Kidney capillary endothelial cell (primary cell): ENCODE measurements at regions not wholly inside any gene's neighbourhood (a gene's known extent, or its start where the extent isn't known, plus 50 kb on each side); places are given as distances from the start of the nearest gene placed in this dataset.
A peak's percentile ranks its signal among the peaks of the same experiment; 100 is the strongest.

ENCODE experiments used
- DNase-seq: peaks from one replicate; pipeline ENCODE4 v3.0.0-alpha.2; 2018; ENCODE audit warnings: low spot score

- no peak for DNase-seq
Measured at GRCh38 chr3:115475178-115476041, 147.9 kb upstream of the GAP43 start.

- no peak for DNase-seq
Measured at GRCh38 chr3:115476472-115476871, 146.8 kb upstream of the GAP43 start.

DNA sequence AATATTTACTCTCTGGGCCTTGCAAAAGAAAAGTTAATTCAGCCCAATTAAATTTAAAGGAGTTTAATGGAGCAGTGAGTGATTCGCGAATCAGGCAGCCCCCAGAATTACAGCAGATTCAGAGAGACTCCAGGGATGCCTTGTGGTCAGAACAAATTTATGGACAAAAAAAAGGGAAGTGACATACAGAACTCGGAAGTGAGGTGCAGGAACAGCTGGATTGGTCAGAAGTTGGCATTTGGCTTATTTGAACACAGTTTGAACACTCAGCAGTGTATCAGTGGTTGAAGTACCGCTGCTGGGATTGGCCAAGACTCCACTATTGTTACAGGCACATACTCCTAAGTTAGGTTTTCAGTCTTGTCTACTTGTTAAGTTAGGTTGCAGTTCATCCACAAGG, 145.0 kb upstream of the GAP43 start:
- no peak for DNase-seq

- no peak for DNase-seq
Measured at GRCh38 chr3:115486880-115487279, 136.4 kb upstream of the GAP43 start.

- no peak for DNase-seq
Measured at GRCh38 chr3:115487968-115488367, 135.3 kb upstream of the GAP43 start.

GRCh38 chr3:115488409-115488808, 134.9 kb upstream of the GAP43 start:
- no peak for DNase-seq

DNA sequence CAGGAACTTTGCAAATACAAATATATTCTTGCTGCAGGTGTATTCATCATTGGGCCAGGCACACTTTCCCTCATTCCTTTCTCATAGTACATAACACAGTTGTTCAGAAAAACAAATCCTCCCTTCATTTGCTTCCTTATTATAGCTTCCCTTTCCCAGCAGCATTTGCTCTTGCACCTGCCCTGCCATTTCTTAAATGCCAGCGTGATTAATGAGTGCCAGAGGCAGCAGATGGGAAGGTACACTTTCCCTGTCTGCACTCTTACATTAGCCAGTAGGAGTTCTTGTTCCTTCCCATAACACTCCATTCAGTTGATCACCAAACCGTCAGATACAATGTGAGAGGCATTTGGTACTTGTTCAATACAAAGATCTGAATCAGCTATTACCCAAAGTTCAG, 128.5 kb upstream of the GAP43 start:
- no peak for DNase-seq

DNA sequence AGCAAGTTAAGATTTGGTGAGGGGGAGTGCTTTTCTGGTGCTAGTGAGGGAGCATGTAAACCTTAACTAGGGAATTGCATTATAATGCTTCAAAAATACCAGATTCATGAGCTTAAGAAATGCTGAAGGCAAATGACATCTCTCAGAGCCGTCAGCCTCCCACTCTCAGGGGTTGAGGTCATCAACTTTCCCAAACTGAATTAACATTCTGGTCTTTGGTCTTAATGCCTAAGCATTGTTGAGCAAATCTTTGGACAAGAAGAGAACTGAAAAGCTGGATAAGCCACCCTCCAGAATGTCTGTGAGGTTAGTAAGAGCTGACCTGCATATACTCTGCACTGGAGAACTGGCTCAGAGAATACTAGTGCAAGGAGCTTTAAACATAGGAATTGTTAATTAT, 124.9 kb upstream of the GAP43 start:
- DNase-seq, result no peak

GRCh38 chr3:115498898-115499297, 124.4 kb upstream of the GAP43 start:
- DNase-seq, result no peak

DNA sequence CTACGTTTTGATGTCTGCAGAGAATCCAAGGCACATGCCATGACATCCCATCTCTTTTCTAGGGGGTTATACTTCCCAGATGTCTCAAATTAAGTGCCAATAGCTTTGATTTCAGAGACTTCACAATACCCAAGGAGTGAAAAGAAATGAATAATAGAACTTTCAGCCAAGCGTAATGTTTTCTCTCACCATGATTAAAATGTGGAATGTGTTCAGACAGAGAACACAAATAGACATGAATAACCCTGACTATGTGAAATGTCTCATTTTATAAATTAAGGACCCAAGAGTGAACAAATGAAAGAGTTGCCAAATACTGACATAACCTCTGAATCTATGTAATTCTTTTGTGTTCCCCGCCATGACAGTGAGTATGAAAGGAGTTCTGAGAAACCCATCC, 123.6 kb upstream of the GAP43 start:
- no peak for DNase-seq

DNA sequence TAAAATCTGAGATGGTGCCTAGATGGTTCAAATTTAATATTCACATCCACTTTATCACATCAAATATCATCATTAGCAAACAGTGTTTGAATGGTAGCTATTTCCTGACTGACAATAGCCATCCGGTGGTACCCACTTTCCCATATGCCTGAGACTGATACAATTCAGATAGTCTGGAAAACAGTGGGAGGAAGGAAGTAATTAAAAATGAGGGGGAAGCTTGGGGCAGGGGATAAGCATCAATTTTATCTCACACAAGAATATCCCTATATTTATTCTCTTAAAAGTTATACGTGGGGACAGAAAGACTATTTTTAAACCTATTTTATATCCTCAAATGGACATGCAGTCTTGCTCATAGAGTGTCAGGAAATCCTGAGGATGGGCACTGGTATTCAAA, 122.5 kb upstream of the GAP43 start:
- peak; percentile 46 for DNase-seq

- DNase-seq, result no peak
Measured at GRCh38 chr3:115502128-115502527, 121.2 kb upstream of the GAP43 start.

DNA sequence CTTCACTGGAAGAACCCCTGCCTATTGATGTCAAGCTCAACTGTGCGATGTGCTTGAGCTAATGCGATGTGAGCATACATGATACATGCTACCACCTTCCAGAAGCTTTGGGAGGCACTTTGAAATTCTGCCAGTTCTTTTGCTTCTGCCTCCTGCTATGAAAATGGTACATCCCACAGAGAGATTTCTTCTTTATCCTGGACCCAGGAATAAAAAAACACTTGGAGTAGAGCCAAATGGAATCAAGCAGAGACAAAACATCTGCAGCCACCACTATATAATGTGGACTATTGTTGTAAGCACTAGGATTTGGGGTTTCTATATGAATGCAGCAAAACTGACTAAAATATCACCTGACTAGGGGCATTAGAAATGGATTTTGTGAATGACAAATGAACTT, 119.9 kb upstream of the GAP43 start:
- no peak for DNase-seq

GRCh38 chr3:115508562-115508961, 114.7 kb upstream of the GAP43 start:
- DNase-seq, result no peak

DNA sequence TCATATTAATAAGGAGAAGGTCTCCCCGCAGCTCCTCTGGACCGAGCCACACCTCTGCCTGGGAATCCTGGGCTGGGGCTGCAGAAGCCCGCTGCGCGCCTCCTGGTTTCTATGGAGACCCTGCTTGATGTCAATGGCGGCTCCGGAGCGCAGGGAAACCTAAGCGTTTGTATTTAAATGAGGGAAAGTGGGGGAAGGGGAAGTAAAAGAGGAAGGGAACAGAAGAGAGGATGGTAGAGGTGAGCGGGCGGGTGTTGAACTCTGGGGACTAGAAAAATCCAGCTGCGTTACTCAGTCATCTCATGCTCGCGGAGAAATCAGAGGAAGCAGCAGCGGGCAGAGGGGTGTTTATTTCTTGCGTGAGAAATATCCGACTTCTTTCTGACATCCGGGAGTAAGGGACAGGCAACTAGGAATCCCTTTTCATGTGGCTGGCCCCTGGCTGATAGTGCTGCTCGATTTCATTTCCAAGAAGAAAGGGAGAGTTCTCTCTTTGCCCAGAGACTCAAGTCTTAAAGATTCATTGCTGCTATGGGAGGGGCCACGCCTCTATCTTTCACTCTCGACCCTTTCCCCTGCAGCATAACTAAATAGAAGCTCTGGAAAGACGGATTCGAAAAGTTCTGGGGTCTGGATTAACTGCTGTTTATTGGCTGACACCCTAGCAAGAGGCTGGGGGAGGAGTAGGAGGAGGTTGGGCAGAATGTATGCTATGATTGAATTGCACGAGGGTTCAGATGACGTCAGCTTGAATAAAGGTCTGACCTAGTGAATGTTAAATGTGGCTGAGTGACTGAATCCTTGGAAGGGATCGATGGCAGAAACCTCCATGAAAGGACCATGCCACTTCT, 110.5 kb upstream of the GAP43 start:
- DNase-seq, result peak; percentile 32

DNA sequence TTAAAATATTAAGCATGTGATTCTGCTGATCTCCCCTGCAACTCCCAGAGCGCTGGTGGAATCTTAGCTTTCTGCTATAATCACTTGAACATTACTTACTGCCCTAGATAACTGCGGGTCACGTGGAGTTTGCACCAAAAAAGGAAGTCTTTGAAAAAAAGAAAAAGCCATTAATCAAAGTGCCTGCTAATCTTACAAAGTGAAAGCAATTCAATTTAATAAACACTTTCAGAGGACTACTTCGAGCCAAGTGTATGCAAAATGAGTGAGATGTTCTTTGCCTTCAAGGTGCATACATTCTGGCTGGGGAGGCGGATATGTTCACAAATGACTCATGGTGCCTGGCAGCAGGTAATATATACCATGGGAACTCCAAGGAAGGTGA, 109.9 kb upstream of the GAP43 start:
- no peak for DNase-seq

DNA sequence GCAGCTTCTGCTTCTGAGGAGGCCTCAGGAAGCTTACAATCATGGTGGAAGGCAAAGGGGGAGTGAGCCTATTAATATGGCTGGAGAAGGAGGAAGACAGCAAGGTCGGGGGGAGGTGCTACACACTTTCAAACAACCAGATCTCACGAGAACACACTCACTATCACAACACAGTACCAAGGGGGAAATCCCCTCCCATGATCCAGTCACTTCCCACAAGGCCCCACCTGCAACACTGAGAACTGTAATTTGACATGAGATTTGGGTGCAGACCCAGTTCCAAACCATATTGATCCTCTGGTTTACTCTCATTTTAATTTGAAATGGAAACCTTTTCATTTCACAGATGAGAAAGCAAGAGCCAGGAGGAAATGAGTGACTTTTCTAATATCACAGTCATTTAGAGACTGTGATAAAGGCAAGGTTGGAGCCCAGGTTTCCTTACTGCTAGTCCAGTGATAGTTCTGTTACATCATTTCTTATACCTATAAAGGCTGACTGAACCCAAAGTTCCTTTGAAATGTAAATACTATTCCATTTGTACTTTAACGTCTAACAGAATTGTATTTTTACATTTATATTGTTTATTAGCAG, 105.8 kb upstream of the GAP43 start:
- no peak for DNase-seq

DNA sequence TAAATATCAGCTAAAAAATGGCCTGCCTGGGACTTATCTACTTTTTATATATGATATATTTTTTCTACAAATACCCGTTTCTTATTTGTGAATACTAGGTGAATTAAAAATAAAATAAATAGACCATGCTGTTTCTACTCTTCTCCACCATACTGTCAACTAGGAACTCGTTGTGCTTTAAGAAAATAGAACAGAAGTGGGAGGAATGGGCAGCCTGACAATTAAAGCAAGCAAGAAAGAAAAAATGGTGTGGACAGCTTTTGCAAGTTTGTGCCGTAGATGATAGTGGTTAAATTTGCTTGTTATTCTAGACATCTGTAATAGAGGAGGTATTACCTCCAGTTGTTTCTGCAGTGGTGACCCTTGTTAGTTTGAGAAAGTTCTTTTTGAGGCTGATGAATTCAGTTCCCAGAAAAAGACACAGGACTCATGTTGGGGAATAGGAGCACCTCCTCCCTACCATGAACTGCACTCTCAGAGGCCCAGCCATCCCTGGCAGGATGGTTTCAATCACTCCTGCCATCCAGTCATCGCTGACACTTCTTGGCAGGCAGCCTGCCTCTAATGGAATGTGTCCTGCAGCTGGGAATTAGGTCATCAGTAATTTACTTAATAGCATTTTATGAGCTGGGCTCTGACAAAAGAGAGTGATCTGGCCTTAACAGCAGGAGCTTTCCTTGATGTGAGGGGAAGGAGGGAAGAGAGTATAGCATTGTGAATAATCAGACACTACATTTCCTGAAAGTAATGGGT, 105.0 kb upstream of the GAP43 start:
- DNase-seq, result peak; percentile 87

DNA sequence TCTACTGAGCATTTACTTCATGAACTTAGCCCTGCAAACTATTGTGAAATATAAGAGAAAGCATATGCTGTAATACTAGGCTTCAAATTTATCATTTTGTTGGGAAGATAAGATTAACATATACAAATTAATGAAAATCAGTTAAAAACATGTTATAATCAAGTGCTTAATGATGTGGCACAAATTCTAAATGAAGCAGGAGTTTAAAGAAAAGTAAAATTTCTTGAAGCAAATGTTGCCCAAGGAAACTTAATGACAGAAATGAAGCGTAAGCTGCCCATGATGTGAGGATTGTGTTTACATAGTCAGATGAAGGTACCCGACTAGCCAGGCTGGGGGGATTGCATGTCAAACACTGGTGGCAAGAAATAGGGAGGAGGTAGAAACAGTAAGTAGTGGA, 103.1 kb upstream of the GAP43 start:
- DNase-seq, result no peak

- no peak for DNase-seq
Measured at GRCh38 chr3:115520651-115521245, 102.6 kb upstream of the GAP43 start.

- no peak for DNase-seq
Measured at GRCh38 chr3:115523458-115523857, 99.9 kb upstream of the GAP43 start.

- no peak for DNase-seq
Measured at GRCh38 chr3:115524549-115524948, 98.8 kb upstream of the GAP43 start.
